Globus pallidus (tissue), 1 donor: ENCODE measurements at regions not wholly inside any gene's neighbourhood (a gene's known extent, or its start where the extent isn't known, plus 50 kb on each side); places are given as distances from the start of the nearest gene placed in this dataset.
A peak's percentile ranks its signal among the peaks of the same experiment; 100 is the strongest.
"Not testable (repeated sequence)": the region's sequence is repeated elsewhere in the genome, so short reads cannot be mapped to it uniquely, and the experiment has no call there.

Experiments used
- DNase-seq: peaks from one replicate; pipeline ENCODE4 v3.0.0-alpha.2; 2015; ENCODE audit warnings: low spot score

- no peak for DNase-seq
Observed at GRCh38 chr6:71056656-71057055, 99.8 kb upstream of the B3GAT2 start.

GRCh38 chr6:71066153-71066552 lies 109.3 kb upstream of the B3GAT2 start:
- no peak for DNase-seq

- DNase-seq: no peak
Observed at GRCh38 chr6:71067816-71068215, 111.0 kb upstream of the B3GAT2 start.

- no peak for DNase-seq
Observed at GRCh38 chr6:71072508-71072907, 115.6 kb upstream of the B3GAT2 start.

DNA sequence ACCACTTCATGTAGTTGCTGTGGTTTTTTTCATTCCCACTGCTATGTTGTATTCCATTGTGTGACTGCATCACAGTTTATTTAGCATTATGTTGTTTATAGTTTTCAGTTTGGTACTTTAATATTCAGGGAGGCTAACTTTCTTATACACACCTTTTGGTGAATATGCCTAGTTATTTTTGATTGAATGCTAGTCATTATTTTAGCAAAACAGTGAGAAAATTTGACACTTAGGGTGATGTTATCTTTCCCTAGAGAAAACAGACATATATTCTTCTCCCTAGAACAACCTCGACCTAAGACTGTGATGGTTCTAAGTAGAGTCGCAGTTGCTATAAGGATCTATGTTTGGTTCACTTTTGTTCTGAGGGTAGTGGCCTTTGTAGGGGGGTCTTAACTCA lies 120.8 kb upstream of the B3GAT2 start:
- DNase-seq: no peak

GRCh38 chr6:71079677-71080076 lies 122.8 kb upstream of the B3GAT2 start:
- DNase-seq: no peak

- DNase-seq: no peak
Observed at GRCh38 chr6:71080133-71080532, 123.3 kb upstream of the B3GAT2 start.

- DNase-seq: no peak
Observed at GRCh38 chr6:71080826-71081225, 124.0 kb upstream of the B3GAT2 start.

- no peak for DNase-seq
Observed at GRCh38 chr6:71082033-71082650, 125.3 kb upstream of the B3GAT2 start.

DNA sequence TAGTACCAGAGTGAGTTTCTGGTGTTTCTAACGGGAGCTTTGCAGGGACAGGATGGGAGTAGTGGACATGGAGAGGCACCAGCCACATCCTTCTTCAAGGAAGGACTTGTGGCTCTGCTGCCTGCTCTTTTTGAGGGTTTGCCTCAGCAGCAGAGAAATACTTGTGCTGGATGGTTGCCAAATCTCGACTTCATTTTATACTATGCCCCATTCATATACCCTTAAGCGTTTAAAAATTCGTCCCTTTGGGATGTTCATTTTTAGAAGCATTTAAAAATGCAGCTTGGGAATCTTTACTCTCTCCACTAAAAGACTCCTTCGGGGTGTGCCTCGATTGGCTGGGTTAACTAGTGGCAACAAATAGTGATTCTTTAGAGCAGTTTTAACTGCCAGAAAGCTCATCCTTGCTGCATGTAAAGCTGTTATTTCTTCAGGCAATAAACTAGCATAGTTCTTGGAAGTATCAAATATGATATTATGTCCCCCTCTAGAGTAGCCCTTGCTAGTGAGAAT lies 126.5 kb upstream of the B3GAT2 start:
- no peak for DNase-seq

GRCh38 chr6:71088166-71088565 lies 131.3 kb upstream of the B3GAT2 start:
- DNase-seq: no peak

GRCh38 chr6:71090217-71090616 lies 133.4 kb upstream of the B3GAT2 start:
- no peak for DNase-seq

- DNase-seq: no peak
Observed at GRCh38 chr6:71091167-71091566, 134.3 kb upstream of the B3GAT2 start.

DNA sequence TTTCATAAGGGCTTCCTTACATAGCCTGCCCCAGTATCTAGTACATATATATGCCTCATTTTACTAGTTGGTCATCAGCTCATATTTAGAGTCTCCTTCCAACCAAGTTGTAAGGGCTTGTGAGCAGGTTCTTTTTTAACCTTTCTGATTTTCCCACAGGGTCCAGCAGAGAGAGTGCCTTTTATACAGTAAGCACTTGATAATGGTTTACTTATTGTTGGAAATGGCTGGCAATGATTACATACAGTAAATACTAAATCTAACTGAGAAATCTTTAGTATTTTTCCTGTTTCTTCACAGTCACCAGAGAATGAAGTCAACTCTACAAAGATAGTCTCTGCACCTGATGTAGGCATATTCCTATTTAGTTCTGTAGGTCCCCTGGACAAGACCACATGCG lies 135.1 kb upstream of the B3GAT2 start:
- no peak for DNase-seq

DNA sequence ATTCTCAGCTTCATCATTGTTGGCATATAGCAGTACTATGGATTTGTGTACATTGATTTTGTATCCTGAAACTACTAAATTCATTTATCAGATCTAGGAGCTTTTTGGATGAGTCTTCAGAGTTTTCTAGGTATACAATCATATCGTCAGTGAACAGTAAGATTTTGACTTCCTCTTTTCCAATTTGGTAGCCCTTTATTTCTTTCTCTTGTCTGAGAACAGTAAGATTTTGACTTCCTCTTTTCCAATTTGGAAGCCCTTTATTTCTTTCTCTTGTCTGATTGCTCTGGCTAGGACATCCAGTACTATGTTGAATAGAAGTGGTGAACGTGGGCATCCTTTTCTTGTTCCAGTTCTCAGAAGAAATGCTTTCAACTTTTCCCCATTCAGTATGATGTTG lies 140.4 kb upstream of the B3GAT2 start:
- DNase-seq: not testable (repeated sequence)

DNA sequence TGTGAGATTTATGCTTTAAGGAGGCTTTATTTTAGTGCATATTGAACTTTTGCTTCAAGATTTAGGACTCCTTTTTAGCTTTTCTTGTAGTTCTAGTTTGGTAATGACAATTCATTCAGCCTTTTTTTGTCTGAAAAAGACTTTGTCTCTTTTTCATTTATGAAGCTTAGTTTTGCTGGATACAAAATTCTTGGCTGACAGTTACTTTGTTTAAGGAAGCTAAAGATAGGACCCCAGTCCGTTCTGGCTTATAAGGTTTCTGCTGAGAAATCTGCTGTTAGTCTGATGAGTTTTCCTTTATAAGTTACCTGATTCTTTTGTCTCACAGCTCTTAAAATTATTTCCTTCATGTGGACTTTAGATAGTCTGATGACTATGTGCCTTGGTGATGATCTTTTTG lies 142.8 kb upstream of the B3GAT2 start:
- no peak for DNase-seq

GRCh38 chr6:71103130-71103529 lies 146.3 kb upstream of the B3GAT2 start:
- no peak for DNase-seq

GRCh38 chr6:71103641-71104040 lies 146.8 kb upstream of the B3GAT2 start:
- DNase-seq: no peak

DNA sequence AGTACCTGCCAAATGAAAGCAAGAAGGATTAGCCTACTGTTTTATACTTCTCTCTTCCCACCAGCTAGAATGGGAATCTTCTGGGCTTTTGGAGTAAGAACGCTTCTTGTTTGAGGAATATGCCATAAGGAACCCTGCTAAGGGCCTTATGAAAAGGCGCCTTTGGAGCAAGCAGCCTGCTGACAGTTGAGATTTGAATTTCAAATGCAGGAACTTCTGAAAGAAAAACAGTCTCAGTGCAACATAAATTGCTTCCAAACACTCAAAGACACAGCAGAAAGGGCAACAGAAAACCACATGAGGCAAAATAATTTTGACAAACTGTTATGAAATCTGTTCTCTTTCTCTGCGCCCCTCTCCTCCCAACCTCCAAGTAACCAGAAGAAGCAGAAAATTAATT lies 149.4 kb upstream of the B3GAT2 start:
- DNase-seq: peak; percentile 29

GRCh38 chr6:71107911-71108420 lies 151.1 kb upstream of the B3GAT2 start:
- DNase-seq: peak; percentile 18

DNA sequence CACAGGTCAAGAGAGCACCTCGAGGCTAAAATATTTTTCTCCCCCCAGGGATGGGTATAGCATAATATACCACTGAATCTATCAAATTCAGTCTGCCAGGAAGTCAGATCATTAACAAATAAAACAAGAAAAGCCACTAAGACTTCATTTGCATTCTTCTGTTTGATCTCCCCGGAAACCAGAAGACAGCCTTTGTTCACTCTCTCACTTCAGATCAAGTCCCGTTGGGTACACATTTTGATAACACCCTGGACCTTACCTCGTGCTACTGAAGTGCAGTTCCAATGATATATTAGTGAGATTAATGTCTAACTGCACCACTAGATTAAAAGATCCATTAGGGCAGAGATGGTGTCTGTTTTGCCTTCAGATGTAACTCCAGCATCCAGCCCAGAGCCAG lies 157.7 kb upstream of the B3GAT2 start:
- no peak for DNase-seq

DNA sequence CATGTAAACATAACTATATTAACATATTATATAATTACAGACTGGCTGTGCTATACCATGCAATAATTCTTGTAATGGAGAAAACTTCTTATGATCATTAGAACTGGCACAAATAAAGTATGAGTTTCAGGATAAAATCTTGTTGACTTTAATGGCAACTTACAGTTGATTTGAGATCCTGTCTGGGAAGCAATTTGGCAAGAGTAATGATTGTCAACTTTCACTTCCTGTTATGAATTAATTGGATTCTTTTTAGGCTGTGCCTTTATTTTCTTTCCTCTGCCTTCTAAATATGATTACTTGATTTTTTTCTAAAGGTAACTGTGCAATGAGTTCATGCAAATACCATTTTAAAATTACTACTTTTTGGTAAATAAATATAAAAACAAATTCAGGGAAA lies 158.1 kb upstream of the B3GAT2 start:
- DNase-seq: no peak

DNA sequence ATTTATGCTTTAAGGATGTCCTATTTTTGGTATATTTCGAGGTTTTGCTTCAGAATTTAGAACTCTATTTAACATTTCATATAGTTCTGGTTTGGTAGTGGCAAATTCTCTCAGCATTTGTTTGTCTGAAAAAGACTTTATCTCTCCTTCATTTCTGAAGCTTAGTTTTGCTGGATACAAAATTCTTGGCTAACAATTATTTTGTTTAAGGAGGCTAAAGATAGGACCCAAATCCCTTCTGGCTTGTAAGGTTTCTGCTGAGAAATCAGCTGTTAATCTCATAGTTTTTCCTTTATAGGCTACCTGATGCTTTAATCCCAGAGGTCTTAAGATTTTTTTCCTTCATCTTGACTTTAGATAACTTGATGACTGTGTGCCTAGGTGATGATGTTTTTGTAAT lies 162.7 kb upstream of the B3GAT2 start:
- no peak for DNase-seq

- no peak for DNase-seq
Observed at GRCh38 chr6:71123051-71123450, 165.6 kb upstream of the OGFRL1 start.
